HG02981 (cell line): ENCODE measurements at regions not wholly inside any gene's neighbourhood (a gene's known extent, or its start where the extent isn't known, plus 50 kb on each side); places are given as distances from the start of the nearest gene placed in this dataset.

Source experiments
- ATAC-seq: cut with Tn5 transposase; IDR thresholded peaks from one replicate; pipeline ENCODE4 v1.9.1; 2021; ENCODE audit warnings: mild to moderate bottlenecking, moderate library complexity; ENCODE audit not compliant: unreplicated experiment

GRCh38 chr1:30516485-30516858, 206.9 kb downstream of the MATN1 start:
- ATAC-seq = no peak

GRCh38 chr1:30515755-30516484, 207.5 kb downstream of the MATN1 start:
- no peak for ATAC-seq

DNA sequence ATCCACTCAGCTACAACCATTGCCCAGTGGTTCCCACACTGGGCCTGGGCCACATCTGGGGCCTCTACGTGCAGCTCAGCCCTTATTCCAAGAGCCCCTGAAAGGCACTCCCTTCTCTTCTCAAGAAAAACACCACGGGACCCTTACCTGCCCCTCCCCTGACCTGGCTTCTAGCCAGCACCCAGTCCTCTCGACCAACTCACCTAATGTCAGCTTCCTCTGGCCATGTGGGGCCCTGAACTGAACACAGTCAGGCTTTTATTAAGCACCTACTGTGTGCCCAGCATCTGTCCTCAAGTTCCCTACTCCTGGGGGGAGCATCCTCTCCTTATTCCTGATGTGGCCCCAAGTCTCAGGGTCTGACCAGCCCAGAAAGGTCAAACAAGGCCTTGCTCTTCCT, 208.4 kb downstream of the MATN1 start:
- ATAC-seq = no peak

DNA sequence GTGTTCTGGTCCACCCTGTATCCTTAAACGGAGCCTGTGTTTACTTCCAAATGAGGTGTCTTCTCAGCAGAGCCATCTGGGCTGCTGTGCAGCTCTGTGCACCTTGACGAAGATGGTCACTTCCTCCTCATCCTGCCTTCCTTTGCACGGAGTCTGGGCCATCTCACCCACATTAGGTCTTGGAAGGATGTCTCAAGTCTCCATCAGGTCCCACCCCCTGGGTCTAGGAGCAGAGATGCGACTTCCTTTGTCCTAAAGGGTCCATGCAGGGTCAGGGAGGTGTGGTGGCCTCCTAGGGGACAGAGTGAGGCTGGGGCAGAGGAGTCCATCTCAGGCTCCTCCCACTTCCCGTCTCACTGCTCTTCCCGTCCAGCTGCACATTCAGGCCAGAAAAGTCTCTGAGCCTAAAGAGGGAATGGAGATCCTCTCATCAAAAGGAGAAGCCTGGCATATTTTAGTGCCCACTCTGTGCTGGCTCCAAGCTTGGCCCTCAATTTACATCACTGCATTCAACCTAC, 209.2 kb downstream of the MATN1 start:
- no peak for ATAC-seq

DNA sequence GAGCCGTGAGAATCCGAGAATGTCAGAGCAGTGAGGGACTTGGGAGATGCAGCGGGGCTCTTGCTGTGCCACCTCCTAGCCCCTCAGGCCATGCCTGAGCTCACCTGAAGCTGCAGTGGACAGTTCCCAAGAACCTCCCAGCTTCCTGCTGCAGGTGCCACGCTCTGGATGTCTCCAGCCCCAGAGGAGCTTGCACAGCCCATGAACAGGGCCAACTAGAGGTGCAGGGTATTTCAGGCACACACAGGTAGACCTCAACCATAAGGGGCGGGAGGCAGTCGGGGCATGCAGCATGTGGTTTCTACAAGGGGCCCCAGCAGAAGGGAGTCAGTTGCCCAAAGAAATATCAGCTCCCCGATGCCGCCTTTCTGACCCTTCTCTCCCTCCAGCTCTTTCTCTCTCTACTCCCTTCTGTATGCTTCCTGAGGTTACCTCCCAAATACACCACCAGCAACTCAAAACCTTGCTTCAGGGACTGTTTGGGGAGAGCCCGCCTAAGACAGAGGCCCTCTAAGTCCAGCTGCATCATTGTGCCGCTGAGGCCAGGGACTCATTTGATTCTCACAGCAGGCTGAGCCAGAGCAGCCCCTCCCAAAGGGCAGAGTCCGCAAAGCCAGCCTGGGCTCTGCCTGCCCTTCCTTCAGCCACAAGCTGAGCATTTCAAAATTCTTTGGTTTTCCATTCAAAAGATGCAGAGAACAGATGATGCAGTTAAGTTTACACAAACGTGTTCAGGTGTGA, 209.8 kb downstream of the MATN1 start:
- ATAC-seq = no peak

GRCh38 chr1:30512914-30513265, 210.5 kb downstream of the MATN1 start:
- no peak for ATAC-seq

DNA sequence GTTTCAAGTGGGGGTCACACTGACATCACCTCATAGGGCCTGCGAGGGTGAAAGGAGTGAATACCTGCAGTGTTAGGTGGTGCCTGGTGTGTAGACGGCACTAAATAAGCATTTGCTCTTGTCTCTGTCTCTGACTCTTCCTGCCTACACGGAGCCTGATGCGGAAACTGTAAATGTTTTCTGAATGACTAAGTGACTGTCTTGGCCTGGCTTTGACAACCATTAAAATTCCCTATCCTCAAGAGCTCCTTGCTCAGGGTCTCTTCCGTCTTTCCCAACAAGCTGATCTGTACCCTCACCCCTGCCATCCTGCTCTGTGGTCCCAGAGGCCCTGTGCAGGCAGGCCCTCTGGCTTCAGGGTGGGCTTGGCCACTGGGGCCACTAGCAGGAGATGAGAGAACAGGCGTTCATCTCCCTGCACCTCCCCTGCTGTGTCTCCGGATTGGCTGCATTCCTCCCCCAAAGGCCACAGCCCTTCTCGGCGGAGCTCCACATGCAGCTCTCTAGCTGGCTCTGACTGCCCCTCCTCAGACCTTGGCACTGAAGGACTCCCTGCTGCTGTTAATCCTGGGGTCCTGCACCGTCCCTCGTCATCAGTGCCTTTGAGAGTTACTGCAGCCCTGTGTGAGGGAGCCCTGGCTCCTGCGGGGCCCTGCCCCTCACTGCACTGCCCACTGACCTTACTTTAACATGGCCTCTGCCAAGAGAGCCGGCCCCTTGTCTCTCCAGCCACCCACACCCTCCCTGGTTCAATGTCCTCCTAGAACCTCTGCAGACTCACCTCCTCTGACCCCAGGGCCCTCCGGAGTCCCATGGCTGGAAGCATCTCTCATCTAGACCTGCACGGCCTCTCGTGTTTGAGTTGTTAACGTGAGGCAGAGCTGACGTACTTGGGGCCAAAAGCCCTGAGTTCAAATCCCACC, 211.1 kb downstream of the MATN1 start:
- ATAC-seq = no peak

- no peak for ATAC-seq
Measured at GRCh38 chr1:30511563-30511962, 211.8 kb downstream of the MATN1 start.

- no peak for ATAC-seq
Measured at GRCh38 chr1:30511106-30511505, 212.3 kb downstream of the MATN1 start.

DNA sequence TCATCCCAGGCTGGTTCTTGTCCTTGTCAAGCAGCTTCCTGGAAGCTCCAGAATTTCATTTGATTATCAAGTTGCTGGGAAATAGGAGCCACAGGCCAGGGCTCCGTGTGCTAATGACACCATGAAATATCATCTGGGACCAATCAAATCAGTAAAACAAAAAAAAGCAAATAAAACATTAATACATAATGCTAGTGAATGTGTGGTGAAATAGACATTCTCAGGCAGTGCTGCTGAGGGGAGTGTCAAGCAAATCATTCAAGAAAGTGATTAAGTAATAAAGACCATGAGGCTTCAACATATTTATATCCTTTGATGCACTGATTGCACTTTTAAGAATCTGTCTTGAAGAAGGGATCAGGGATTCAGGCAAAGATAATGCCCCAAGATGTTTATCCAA, 213.7 kb downstream of the MATN1 start:
- no peak for ATAC-seq

DNA sequence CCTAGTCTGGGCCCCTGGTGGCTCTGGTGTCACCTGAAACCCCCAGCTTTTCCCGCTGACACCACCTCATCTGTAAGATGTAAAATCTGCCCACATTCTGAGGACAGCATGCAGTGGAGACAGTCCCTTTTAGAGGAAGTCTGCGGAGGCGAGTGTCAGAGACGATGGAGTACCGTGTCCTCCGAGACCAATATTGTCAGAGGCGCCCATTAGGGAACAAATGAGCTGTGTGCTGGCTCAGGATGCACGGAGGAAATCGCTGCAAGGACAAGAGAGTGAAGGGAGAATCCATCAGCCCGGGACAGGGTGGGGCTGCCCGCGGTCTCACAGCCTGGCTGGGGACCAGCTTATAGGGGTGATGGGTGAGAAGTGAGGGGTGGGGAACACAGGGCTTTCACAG, 214.8 kb downstream of the MATN1 start:
- ATAC-seq = no peak

GRCh38 chr1:30508175-30508448, 215.3 kb downstream of the MATN1 start:
- no peak for ATAC-seq

- ATAC-seq = no peak
Measured at GRCh38 chr1:30507401-30508174, 215.8 kb downstream of the MATN1 start.

DNA sequence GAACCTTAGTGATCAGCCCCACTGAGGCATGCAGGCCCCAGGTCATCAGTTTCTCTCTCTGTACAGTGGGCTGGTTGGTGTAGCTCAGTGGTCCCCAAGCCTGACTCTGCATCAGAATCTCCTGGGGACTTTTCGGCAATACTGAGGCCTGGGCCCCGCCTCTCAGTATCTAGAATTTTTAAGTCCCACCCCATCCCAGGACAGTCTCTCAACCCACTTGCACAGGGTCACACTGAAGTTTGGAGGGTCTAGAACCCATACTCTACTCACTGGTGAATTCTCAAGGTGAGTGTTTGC, 216.4 kb downstream of the MATN1 start:
- ATAC-seq = no peak

GRCh38 chr1:30506291-30507015, 216.9 kb downstream of the MATN1 start:
- no peak for ATAC-seq

DNA sequence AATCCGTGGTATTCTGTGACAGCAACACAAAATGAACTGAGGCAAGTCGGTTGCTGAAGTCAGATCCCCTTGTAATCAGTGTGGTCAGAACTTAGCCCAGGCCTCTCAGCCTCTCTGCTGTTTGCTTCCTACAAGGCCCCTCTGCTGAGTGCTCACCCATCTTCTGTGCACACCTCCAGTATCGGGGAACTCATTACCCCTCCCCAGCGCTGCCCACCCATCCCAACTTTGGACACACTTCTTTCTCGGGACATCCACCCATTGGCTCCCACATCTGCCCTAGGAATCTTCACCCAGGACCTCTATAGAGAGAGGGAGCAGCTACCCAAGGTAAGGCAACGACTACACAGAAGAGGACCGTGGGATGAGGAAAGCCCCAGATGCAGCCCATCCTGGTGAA, 217.5 kb downstream of the MATN1 start:
- ATAC-seq = no peak

DNA sequence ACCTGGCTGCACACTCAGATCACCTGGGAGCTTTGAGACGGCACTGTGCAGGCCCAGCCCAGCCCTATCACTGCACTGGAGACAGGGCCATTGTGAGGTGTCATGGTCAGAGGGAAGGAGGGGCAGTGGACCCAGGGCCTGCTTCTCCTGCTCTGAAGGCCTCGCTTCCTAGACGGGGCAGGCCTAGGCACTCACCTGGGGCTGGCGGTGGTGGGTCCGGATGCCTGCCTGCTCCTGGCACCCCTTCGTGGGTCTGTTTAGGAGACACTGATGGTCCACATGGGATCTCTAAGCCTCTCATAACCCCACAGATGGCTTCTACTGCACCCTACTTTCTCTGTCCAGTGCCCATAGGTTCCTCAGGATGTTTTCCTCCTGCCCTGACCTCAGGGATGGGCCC, 230.9 kb downstream of the MATN1 start:
- ATAC-seq = no peak

DNA sequence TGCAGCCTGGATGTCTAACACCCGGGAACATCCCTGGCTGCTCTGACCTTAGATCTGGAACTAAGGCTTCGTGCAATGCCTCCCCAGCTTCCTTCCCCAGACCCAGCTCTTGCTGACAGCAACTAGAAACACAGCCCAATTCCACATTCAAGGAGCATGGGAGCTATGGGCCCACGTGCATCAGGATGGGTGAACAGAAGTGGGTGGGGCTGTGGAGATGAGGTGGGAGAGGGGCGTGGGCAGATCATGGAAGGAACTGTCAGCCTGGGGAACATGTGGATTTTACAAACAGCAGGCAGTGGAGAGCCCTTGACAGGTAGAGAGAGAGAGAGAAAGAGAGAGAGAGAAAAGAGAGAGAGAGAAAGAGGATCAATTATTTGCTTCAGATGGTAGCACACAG, 231.6 kb downstream of the MATN1 start:
- no peak for ATAC-seq

DNA sequence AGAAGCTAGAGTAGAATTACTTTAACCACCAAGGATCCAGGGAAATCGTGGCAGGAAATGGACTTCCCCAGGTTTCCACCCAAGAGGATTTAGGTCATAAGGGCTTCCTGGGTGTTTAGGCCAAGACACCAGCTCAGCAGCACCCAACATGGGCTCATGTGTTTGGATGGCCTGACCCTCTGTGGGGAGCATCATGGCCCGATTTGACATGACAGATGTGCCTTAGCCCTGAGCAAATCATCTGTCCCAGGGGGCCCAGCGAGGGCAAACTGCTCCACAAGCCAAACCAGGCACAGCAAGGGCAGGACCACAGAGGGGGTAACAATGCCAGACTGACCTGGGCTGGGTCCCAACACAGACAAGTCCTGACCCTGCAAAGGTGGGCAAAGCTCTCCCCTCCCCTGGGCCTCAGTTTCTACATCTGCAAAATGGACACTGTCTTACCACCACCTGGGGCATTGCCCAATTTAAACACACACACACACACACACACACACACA, 232.8 kb downstream of the MATN1 start:
- ATAC-seq = no peak

DNA sequence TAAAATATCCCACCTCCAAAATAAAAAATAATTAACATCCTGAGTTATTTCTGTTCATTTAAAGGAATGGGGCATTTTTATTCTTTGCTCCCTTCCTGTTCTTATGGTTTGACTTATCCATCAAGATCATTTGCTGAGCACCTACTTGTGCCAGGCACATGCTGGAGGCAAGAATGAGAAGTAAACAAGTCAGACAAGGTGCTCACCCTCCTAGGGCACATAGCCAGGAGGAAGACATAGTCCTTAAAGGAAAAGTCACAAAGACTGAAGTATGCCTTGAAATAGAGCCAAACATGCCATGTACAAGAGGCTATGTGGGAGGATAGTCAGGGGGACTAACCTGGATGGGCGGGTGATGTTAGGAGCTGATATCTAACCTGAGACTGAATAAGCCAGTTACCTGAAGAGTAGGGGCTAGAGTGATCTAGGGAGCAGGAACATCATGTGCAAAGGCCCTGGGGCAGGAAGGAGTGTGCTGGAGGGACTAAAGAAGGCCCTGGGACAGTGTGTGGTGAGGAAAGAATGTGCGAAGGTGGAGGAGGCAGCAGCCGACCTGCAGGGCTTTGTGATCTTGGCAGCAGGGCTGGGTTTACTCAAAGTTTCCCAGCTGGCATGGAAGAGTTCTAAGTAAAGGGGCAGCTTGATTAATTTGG, 233.5 kb downstream of the MATN1 start:
- ATAC-seq = no peak
